T-cell (primary cell): ENCODE measurements at regions not wholly inside any gene's neighbourhood (a gene's known extent, or its start where the extent isn't known, plus 50 kb on each side); places are given as distances from the start of the nearest gene placed in this dataset.
"Not testable (repeated sequence)": the region's sequence is repeated elsewhere in the genome, so short reads cannot be mapped to it uniquely, and the experiment has no call there.

Experiments
- ATAC-seq, 4 experiments: fragments of 200-7000 bp in 3 of 4; fragments of 150-1000 bp in 1 of 4; cut with Tn5 transposase; replicated peaks in 1 of 4; 1 replicate in 3 of 4; 2 replicates in 1 of 4; pipeline ENCODE4 v1.10.0; 2021; ENCODE audit warnings: moderate library complexity in 3 of 4, mild to moderate bottlenecking in 2 of 4, moderate number of reproducible peaks in 1 of 4
- CTCF ChIA-PET, 2 donors: fragments of 300-600 bp; sonication (Branson Sonifier 250); formaldehyde crosslinking; loops; one replicate each; lab custom pipeline; 2022; ENCODE audit warnings: antibody characterized with exemption in 2 of 2; lab: Charles Lee
- POLR2A ChIA-PET, 2 donors: fragments of 300-600 bp; sonication (Branson Sonifier 250); formaldehyde crosslinking; loops; one replicate each; lab custom pipeline; 2022; ENCODE audit warnings: antibody characterized with exemption in 2 of 2; lab: Charles Lee
- DNase-seq, 35 experiments: peaks; one replicate each; pipeline versions ENCODE4 v3.0.0 to v3.0.0-alpha.2; 2013 to 2023
- H3K27ac ChIP-seq: one replicate; pipeline ENCODE4 v1.5.1; 2013; ENCODE audit warnings: low read length
- H3K27me3 ChIP-seq, 2 experiments: replicated peaks in 1 of 2; 1 replicate in 1 of 2; 2 replicates in 1 of 2; pipeline versions ENCODE4 v1.6.1 to v1.7.0; 2013; ENCODE audit warnings: low read length in 1 of 2, mixed read lengths in 1 of 2; ENCODE audit not compliant: control insufficient read depth in 2 of 2, insufficient read depth in 2 of 2; ENCODE audit errors: extremely low read depth in 1 of 2
- H3K36me3 ChIP-seq, 2 donors: 1 replicate in 1 of 2; 2 replicates in 1 of 2; pipeline versions ENCODE4 v1.6.1 to v1.7.0; 2013; ENCODE audit warnings: low read length in 1 of 2; ENCODE audit not compliant: control insufficient read depth in 2 of 2, insufficient read depth in 1 of 2; ENCODE audit errors: extremely low read depth in 1 of 2
- H3K4me1 ChIP-seq, 2 experiments: 1 replicate in 1 of 2; 2 replicates in 1 of 2; pipeline versions ENCODE4 v1.6.1 to v1.7.0; 2013; ENCODE audit warnings: low read length in 2 of 2, mixed read lengths in 1 of 2; ENCODE audit not compliant: insufficient read depth in 2 of 2, control insufficient read depth in 1 of 2; ENCODE audit errors: extremely low read depth in 1 of 2
- H3K4me3 ChIP-seq, 2 donors: 1 replicate in 1 of 2; 2 replicates in 1 of 2; pipeline versions ENCODE4 v1.5.1 to v1.7.0; 2013; ENCODE audit warnings: mild to moderate bottlenecking in 2 of 2, low read length in 1 of 2, moderate library complexity in 1 of 2; ENCODE audit not compliant: control insufficient read depth in 1 of 2; ENCODE audit errors: extremely low read depth in 1 of 2
- H3K9me3 ChIP-seq: 2 replicates; pipeline ENCODE4 v1.7.0; 2013
- H3K27ac Mint-ChIP-seq, 2 donors: one replicate each; pipeline ENCODE4 v1.8.0; 2020 to 2021; ENCODE audit warnings: mild to moderate bottlenecking in 2 of 2, mixed read lengths in 2 of 2
- H3K27me3 Mint-ChIP-seq, 2 donors: one replicate each; pipeline ENCODE4 v1.8.0; 2021 to 2022; ENCODE audit warnings: mixed read lengths in 2 of 2
- H3K36me3 Mint-ChIP-seq: one replicate; pipeline ENCODE4 v1.8.0; 2021; ENCODE audit warnings: mixed read lengths
- H3K4me1 Mint-ChIP-seq, 3 donors: one replicate each; pipeline ENCODE4 v1.8.0; 2020 to 2022; ENCODE audit warnings: mixed read lengths in 3 of 3, mild to moderate bottlenecking in 1 of 3
- H3K4me3 Mint-ChIP-seq, 3 donors: one replicate each; pipeline ENCODE4 v1.8.0; 2020 to 2022; ENCODE audit warnings: mild to moderate bottlenecking in 3 of 3, mixed read lengths in 3 of 3, moderate library complexity in 3 of 3
- H3K9me3 Mint-ChIP-seq, 3 donors: one replicate each; pipeline ENCODE4 v1.8.0; 2020 to 2022; ENCODE audit warnings: mixed read lengths in 3 of 3
- whole genome bisulfite sequencing: methylation state at CpG from one replicate; pipeline ENCODE4 v1.1.5; 2013; ENCODE audit warnings: missing lambda C conversion rate; ENCODE audit not compliant: insufficient coverage; 5-methylcytosine and 5-hydroxymethylcytosine counted together

- H3K9me3 ChIP-seq = no peaks in the 10 kb centered on the region
- no peaks in the 10 kb centered on the region for H3K4me1 ChIP-seq
- no peaks in the 10 kb centered on the region for H3K36me3 Mint-ChIP-seq
- H3K27ac ChIP-seq = no peak overlapping the region
- no peak overlapping the region for H3K4me3 Mint-ChIP-seq
- H3K4me3 ChIP-seq = no peak overlapping the region
- H3K27me3 Mint-ChIP-seq = no peaks in the 10 kb centered on the region
- no peak overlapping the region for H3K27ac Mint-ChIP-seq
- H3K9me3 Mint-ChIP-seq = peaks cover 13 to 19% (median 16%) of the 10 kb centered on the region in 3 donors
- POLR2A ChIA-PET = no interaction called here
- no peaks in the 10 kb centered on the region for H3K36me3 ChIP-seq
- no peaks in the 10 kb centered on the region for H3K4me1 Mint-ChIP-seq
- WGBS = 95% methylated on average over 6 of the region's 9 CpGs
- ATAC-seq (no peak), DNase-seq (no peak)
- CTCF ChIA-PET = no interaction called here
- H3K27me3 ChIP-seq = no peaks in the 10 kb centered on the region
Observed at GRCh38 chr13:69044629-69045028, 1063.0 kb upstream of the ATXN8OS start.

GRCh38 chr13:69040898-69041297, 1066.7 kb upstream of the ATXN8OS start:
- Mint-ChIP-seq H3K4me1 (no peaks in the 10 kb centered on the region), H3K9me3 (peaks cover 13 to 18% (median 18%) of the 10 kb centered on the region in 3 donors), H3K27me3 (no peaks in the 10 kb centered on the region), H3K36me3 (no peaks in the 10 kb centered on the region), H3K4me3 (no peak overlapping the region), H3K27ac (no peak overlapping the region)
- DNase-seq (no peak), ATAC-seq (no peak)
- CTCF ChIA-PET = no interaction called here
- Histone ChIP-seq H3K27me3 (no peaks in the 10 kb centered on the region), H3K27ac (no peak overlapping the region), H3K9me3 (no peaks in the 10 kb centered on the region), H3K4me1 (no peaks in the 10 kb centered on the region), H3K4me3 (no peak overlapping the region), H3K36me3 (no peaks in the 10 kb centered on the region)
- POLR2A ChIA-PET = no interaction called here
- WGBS = no CpG with 5 or more reads among the region's 2 CpGs

- Mint-ChIP-seq H3K9me3 (peaks cover 4 to 11% (median 4%) of the 10 kb centered on the region in 3 donors), H3K4me3 (no peak overlapping the region), H3K36me3 (no peaks in the 10 kb centered on the region), H3K4me1 (no peaks in the 10 kb centered on the region), H3K27ac (no peak overlapping the region), H3K27me3 (no peaks in the 10 kb centered on the region)
- DNase-seq (no peak), ATAC-seq (no peak)
- no peak overlapping the region for H3K4me3 ChIP-seq
- ChIA-PET CTCF (no interaction called here), POLR2A (no interaction called here)
- H3K27me3 ChIP-seq = no peaks in the 10 kb centered on the region
- H3K27ac ChIP-seq = no peak overlapping the region
- 91% methylated on average over 3 of the region's 3 CpGs for WGBS
- no peaks in the 10 kb centered on the region for H3K9me3 ChIP-seq
- no peaks in the 10 kb centered on the region for H3K36me3 ChIP-seq
- H3K4me1 ChIP-seq = no peaks in the 10 kb centered on the region
Observed at GRCh38 chr13:69035771-69036170, 1071.9 kb upstream of the ATXN8OS start.

- Mint-ChIP-seq H3K9me3 (peaks cover 3 to 12% (median 4%) of the 10 kb centered on the region in 3 donors), H3K36me3 (no peaks in the 10 kb centered on the region), H3K27me3 (no peaks in the 10 kb centered on the region), H3K4me1 (no peaks in the 10 kb centered on the region), H3K27ac (no peak overlapping the region), H3K4me3 (no peak overlapping the region)
- H3K27ac ChIP-seq = no peak overlapping the region
- no peaks in the 10 kb centered on the region for H3K4me1 ChIP-seq
- H3K9me3 ChIP-seq = no peaks in the 10 kb centered on the region
- ATAC-seq (no peak), DNase-seq (no peak)
- no peaks in the 10 kb centered on the region for H3K27me3 ChIP-seq
- POLR2A ChIA-PET = no interaction called here
- CTCF ChIA-PET = no interaction called here
- no peak overlapping the region for H3K4me3 ChIP-seq
- H3K36me3 ChIP-seq = no peaks in the 10 kb centered on the region
Observed at GRCh38 chr13:69028936-69029335, 1078.7 kb upstream of the ATXN8OS start.

GRCh38 chr13:69020120-69020519, 1087.5 kb upstream of the ATXN8OS start:
- Mint-ChIP-seq H3K36me3 (no peaks in the 10 kb centered on the region), H3K27me3 (no peaks in the 10 kb centered on the region), H3K27ac (no peak overlapping the region), H3K9me3 (peaks cover 15 to 24% (median 20%) of the 10 kb centered on the region in 3 donors), H3K4me1 (no peaks in the 10 kb centered on the region), H3K4me3 (no peak overlapping the region)
- Histone ChIP-seq H3K27me3 (no peaks in the 10 kb centered on the region), H3K27ac (no peak overlapping the region), H3K36me3 (no peaks in the 10 kb centered on the region), H3K9me3 (no peaks in the 10 kb centered on the region), H3K4me1 (no peaks in the 10 kb centered on the region), H3K4me3 (no peak overlapping the region)
- ChIA-PET POLR2A (no interaction called here), CTCF (no interaction called here)
- DNase-seq (no peak), ATAC-seq (no peak)

- POLR2A ChIA-PET, ATAC-seq, DNase-seq: not testable (repeated sequence)
Observed at GRCh38 chr13:69018173-69018572, 1089.5 kb upstream of the ATXN8OS start.

GRCh38 chr13:69010789-69011188, 1096.8 kb upstream of the ATXN8OS start:
- DNase-seq (no peak), ATAC-seq (no peak)
- Histone ChIP-seq H3K4me3 (no peak overlapping the region), H3K27ac (no peak overlapping the region), H3K27me3 (no peaks in the 10 kb centered on the region), H3K36me3 (no peaks in the 10 kb centered on the region), H3K9me3 (no peaks in the 10 kb centered on the region), H3K4me1 (no peaks in the 10 kb centered on the region)
- CTCF ChIA-PET = no interaction called here
- Mint-ChIP-seq H3K9me3 (peaks cover 8 to 23% (median 11%) of the 10 kb centered on the region in 3 donors), H3K4me3 (no peak overlapping the region), H3K27me3 (no peaks in the 10 kb centered on the region), H3K4me1 (no peaks in the 10 kb centered on the region), H3K36me3 (no peaks in the 10 kb centered on the region), H3K27ac (no peak overlapping the region)
- POLR2A ChIA-PET = no interaction called here
- 88% methylated on average over 1 of the region's 3 CpGs for WGBS

More at GRCh38 chr13:69018173-69018572, 1089.5 kb upstream of the ATXN8OS start:
- H3K27ac Mint-ChIP-seq, H3K4me3 ChIP-seq, H3K4me3 Mint-ChIP-seq, H3K9me3 ChIP-seq, CTCF ChIA-PET, H3K27me3 Mint-ChIP-seq, H3K27ac ChIP-seq, H3K36me3 ChIP-seq, H3K27me3 ChIP-seq, H3K4me1 ChIP-seq, H3K4me1 Mint-ChIP-seq, H3K36me3 Mint-ChIP-seq: not testable (repeated sequence)
- 48% methylated on average over 2 of the region's 9 CpGs for WGBS
- peaks cover 16 to 27% (median 19%) of the 10 kb centered on the region in 3 donors for H3K9me3 Mint-ChIP-seq
